ENCODE measurements at regions not wholly inside any gene's neighbourhood (a gene's known extent, or its start where the extent isn't known, plus 50 kb on each side); places are given as distances from the start of the nearest gene placed in this dataset.
"Not testable (repeated sequence)": the region's sequence is repeated elsewhere in the genome, so short reads cannot be mapped to it uniquely, and the experiment has no call there.

GRCh38 chr7:122248472-122248871, 56.1 kb downstream of the FEZF1 start:
- CTCF ChIA-PET, result no interaction called here
- DNase-seq, result no peak
- no peaks in the 10 kb centered on the region for H3K9me3 Mint-ChIP-seq (ENCODE audit: low read depth)
- no peaks in the 10 kb centered on the region for H3K36me3 Mint-ChIP-seq
- no peak overlapping the region for H3K27ac Mint-ChIP-seq
- no peak for ATAC-seq
- H3K4me1 Mint-ChIP-seq, result no peaks in the 10 kb centered on the region
- H3K27me3 Mint-ChIP-seq, result no peaks in the 10 kb centered on the region
- no peak overlapping the region for H3K4me3 Mint-ChIP-seq

GRCh38 chr7:122238729-122239128, 65.8 kb downstream of the FEZF1 start:
- DNase-seq; H3K27me3 Mint-ChIP-seq; H3K4me1 Mint-ChIP-seq; H3K36me3 Mint-ChIP-seq; H3K4me3 Mint-ChIP-seq; CTCF ChIA-PET; ATAC-seq; H3K27ac Mint-ChIP-seq; H3K9me3 Mint-ChIP-seq (ENCODE audit: low read depth): not testable (repeated sequence)

GRCh38 chr7:122238297-122238696, 66.3 kb downstream of the FEZF1 start:
- H3K9me3 Mint-ChIP-seq (ENCODE audit: low read depth); DNase-seq; H3K4me1 Mint-ChIP-seq; H3K36me3 Mint-ChIP-seq; ATAC-seq; CTCF ChIA-PET; H3K27me3 Mint-ChIP-seq; H3K4me3 Mint-ChIP-seq; H3K27ac Mint-ChIP-seq: not testable (repeated sequence)

- no peaks in the 10 kb centered on the region for H3K9me3 Mint-ChIP-seq (ENCODE audit: low read depth)
Measured at GRCh38 chr7:122225874-122226273, 78.7 kb downstream of the FEZF1 start.

GRCh38 chr7:122219253-122219865, 75.3 kb upstream of the AASS start:
- DNase-seq, result no peak
- H3K27me3 Mint-ChIP-seq, result no peaks in the 10 kb centered on the region
- CTCF ChIA-PET, result interaction anchor here (1.5 kb wide), 1 partner anchor 313 kb away, joined by 5 read pairs; no protein-coding TSS in a partner anchor

More at GRCh38 chr7:122225874-122226273, 78.7 kb downstream of the FEZF1 start:
- CTCF ChIA-PET, result no interaction called here
- Mint-ChIP-seq H3K27me3 (no peaks in the 10 kb centered on the region), H3K27ac (no peak overlapping the region), H3K36me3 (no peaks in the 10 kb centered on the region), H3K4me3 (no peak overlapping the region), H3K4me1 (no peaks in the 10 kb centered on the region)
- no peak for ATAC-seq
- DNase-seq, result no peak

GRCh38 chr7:122217125-122217524, 73.1 kb upstream of the AASS start:
- Mint-ChIP-seq H3K27ac (no peak overlapping the region), H3K4me1 (peaks cover 2% of the 10 kb centered on the region), H3K4me3 (no peak overlapping the region), H3K9me3 (ENCODE audit: low read depth) (no peaks in the 10 kb centered on the region), H3K36me3 (no peaks in the 10 kb centered on the region), H3K27me3 (no peaks in the 10 kb centered on the region)
- ATAC-seq, result no peak
- CTCF ChIA-PET, result no interaction called here
- DNase-seq, result no peak

More at GRCh38 chr7:122219253-122219865, 75.3 kb upstream of the AASS start:
- Mint-ChIP-seq H3K9me3 (ENCODE audit: low read depth) (no peaks in the 10 kb centered on the region), H3K36me3 (no peaks in the 10 kb centered on the region), H3K4me1 (no peaks in the 10 kb centered on the region), H3K4me3 (no peak overlapping the region), H3K27ac (no peak overlapping the region)
- ATAC-seq, result no peak

- Mint-ChIP-seq H3K27ac (no peak overlapping the region), H3K27me3 (no peaks in the 10 kb centered on the region), H3K36me3 (no peaks in the 10 kb centered on the region), H3K4me3 (no peak overlapping the region), H3K9me3 (ENCODE audit: low read depth) (no peaks in the 10 kb centered on the region), H3K4me1 (peaks cover 2% of the 10 kb centered on the region)
- DNase-seq (no peak), ATAC-seq (no peak)
- CTCF ChIA-PET, result no interaction called here
Measured at GRCh38 chr7:122212754-122213153, 68.7 kb upstream of the AASS start.

GRCh38 chr7:122211362-122211761, 67.3 kb upstream of the AASS start:
- Mint-ChIP-seq H3K27ac (no peak overlapping the region), H3K4me1 (peaks cover 2% of the 10 kb centered on the region), H3K9me3 (ENCODE audit: low read depth) (no peaks in the 10 kb centered on the region), H3K36me3 (no peaks in the 10 kb centered on the region), H3K4me3 (no peak overlapping the region), H3K27me3 (no peaks in the 10 kb centered on the region)
- ATAC-seq (no peak), DNase-seq (no peak)
- CTCF ChIA-PET, result no interaction called here

- Mint-ChIP-seq H3K4me3 (no peak overlapping the region), H3K36me3 (no peaks in the 10 kb centered on the region), H3K27me3 (no peaks in the 10 kb centered on the region), H3K4me1 (no peaks in the 10 kb centered on the region), H3K9me3 (ENCODE audit: low read depth) (no peaks in the 10 kb centered on the region), H3K27ac (no peak overlapping the region)
- CTCF ChIA-PET, result no interaction called here
- no peak for ATAC-seq
- no peak for DNase-seq
Measured at GRCh38 chr7:122206985-122207384, 62.9 kb upstream of the AASS start.

- no peak overlapping the region for H3K27ac Mint-ChIP-seq
- no peak overlapping the region for H3K4me3 Mint-ChIP-seq
- H3K27me3 Mint-ChIP-seq, result no peaks in the 10 kb centered on the region
- H3K4me1 Mint-ChIP-seq, result no peaks in the 10 kb centered on the region
- CTCF ChIA-PET, result no interaction called here
- H3K36me3 Mint-ChIP-seq, result no peaks in the 10 kb centered on the region
- no peaks in the 10 kb centered on the region for H3K9me3 Mint-ChIP-seq (ENCODE audit: low read depth)
- no peak for DNase-seq
- no peak for ATAC-seq
Measured at GRCh38 chr7:122203814-122204213, 59.8 kb upstream of the AASS start.

GRCh38 chr7:122200888-122201287, 56.8 kb upstream of the AASS start:
- H3K27ac Mint-ChIP-seq, result no peak overlapping the region
- no peak overlapping the region for H3K4me3 Mint-ChIP-seq
- CTCF ChIA-PET, result no interaction called here
- H3K27me3 Mint-ChIP-seq, result no peaks in the 10 kb centered on the region
- H3K9me3 Mint-ChIP-seq (ENCODE audit: low read depth), result no peaks in the 10 kb centered on the region
- no peaks in the 10 kb centered on the region for H3K4me1 Mint-ChIP-seq
- H3K36me3 Mint-ChIP-seq, result no peaks in the 10 kb centered on the region
- ATAC-seq (no peak), DNase-seq (no peak)

GRCh38 chr7:122199171-122199570, 55.1 kb upstream of the AASS start:
- ATAC-seq (no peak), DNase-seq (no peak)
- Mint-ChIP-seq H3K4me1 (no peaks in the 10 kb centered on the region), H3K4me3 (no peak overlapping the region), H3K36me3 (no peaks in the 10 kb centered on the region), H3K27ac (no peak overlapping the region), H3K27me3 (no peaks in the 10 kb centered on the region), H3K9me3 (ENCODE audit: low read depth) (no peaks in the 10 kb centered on the region)
- CTCF ChIA-PET, result no interaction called here

GRCh38 chr7:122198581-122198980, 54.5 kb upstream of the AASS start:
- no peak for ATAC-seq
- no peaks in the 10 kb centered on the region for H3K9me3 Mint-ChIP-seq (ENCODE audit: low read depth)
- DNase-seq, result no peak
- no peaks in the 10 kb centered on the region for H3K36me3 Mint-ChIP-seq
- CTCF ChIA-PET, result interaction anchor here (0.9 kb wide), 1 partner anchor 9 kb away, joined by 3 read pairs; no protein-coding TSS in a partner anchor
- no peaks in the 10 kb centered on the region for H3K4me1 Mint-ChIP-seq
- H3K27ac Mint-ChIP-seq, result no peak overlapping the region
- H3K27me3 Mint-ChIP-seq, result no peaks in the 10 kb centered on the region
- no peak overlapping the region for H3K4me3 Mint-ChIP-seq
